ENCODE measurements at regions not wholly inside any gene's neighbourhood (a gene's known extent, or its start where the extent isn't known, plus 50 kb on each side); places are given as distances from the start of the nearest gene placed in this dataset.
"Not testable (repeated sequence)": the region's sequence is repeated elsewhere in the genome, so short reads cannot be mapped to it uniquely, and the experiment has no call there.

DNA sequence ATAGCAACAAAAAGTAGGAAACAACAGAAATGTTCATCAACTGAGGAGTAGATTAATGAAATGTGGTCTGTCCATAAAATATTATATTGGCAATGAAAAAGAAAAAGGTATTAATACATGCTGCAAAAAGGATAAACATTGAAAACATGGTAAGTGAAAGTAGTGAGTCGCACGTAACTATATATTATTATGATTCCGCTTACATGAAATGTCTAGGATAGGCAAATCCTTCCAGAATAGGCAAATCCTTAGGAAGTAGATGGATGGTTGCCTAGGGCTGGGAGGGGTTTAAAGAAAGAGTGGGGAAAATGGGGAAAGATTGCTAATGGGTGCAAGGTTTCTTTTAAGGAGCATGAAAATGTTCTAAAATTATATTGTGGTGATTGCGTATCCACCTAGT, 198.1 kb upstream of the WSB1 start:
- DNase-seq, result not testable (repeated sequence)

DNA sequence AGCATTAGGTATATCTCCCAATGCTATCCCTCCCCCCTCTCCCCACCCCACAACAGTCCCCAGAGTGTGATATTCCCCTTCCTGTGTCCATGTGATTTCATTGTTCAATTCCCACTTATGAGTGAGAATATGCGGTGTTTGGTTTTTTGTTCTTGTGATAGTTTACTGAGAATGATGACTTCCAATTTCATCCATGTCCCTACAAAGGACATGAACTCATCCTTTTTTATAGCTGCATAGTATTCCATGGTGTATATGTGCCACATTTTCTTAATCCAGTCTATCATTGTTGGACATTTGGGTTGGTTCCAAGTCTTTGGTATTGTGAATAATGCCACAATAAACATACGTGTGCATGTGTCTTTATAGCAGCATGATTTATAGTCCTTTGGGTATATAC, 194.6 kb upstream of the WSB1 start:
- DNase-seq, result not testable (repeated sequence)

DNA sequence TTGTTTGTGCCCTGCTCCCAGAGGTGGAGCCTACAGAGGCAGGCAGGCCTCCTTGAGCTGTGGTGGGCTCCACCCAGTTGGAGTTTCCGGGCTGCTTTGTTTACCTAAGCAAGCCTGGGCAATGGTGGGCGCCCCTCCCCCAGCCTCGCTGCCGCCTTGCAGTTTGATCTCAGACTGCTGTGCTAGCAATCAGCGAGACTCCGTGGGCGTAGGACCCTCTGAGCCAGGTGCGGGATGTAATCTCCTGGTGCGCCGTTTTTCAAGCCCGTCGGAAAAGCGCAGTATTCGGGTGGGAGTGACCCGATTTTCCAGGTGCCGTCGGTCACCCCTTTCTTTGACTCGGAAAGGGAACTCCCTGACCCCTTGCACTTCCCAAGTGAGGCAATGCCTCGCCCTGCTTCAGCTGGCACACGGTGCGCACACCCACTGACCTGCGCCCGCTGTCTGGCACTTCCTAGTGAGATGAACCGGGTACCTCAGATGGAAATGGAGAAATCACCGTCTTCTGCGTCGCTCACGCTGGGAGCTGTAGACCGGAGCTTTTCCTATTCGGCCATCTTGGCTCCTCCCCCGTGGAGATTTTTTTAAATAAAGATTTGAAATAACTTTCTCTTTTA, 189.2 kb upstream of the WSB1 start:
- not testable (repeated sequence) for DNase-seq

DNA sequence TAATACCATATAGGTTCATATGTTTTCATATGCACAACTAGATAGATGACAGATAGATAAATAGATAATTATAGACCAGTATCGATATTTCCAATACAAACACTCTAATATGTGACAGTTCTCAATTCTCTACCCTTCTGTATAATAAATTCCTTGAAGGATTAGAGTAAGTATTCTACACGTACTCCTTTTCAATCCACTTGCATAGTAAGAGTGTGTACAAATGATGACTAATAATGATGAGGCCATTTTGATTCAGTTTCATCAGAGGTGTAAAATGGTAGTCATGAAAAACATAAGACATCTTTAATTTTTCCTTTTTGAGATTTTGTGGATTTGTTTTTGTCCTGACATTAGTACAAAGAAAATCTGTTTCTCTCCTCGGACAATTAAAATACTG, 188.3 kb upstream of the WSB1 start:
- DNase-seq, result no peak

DNA sequence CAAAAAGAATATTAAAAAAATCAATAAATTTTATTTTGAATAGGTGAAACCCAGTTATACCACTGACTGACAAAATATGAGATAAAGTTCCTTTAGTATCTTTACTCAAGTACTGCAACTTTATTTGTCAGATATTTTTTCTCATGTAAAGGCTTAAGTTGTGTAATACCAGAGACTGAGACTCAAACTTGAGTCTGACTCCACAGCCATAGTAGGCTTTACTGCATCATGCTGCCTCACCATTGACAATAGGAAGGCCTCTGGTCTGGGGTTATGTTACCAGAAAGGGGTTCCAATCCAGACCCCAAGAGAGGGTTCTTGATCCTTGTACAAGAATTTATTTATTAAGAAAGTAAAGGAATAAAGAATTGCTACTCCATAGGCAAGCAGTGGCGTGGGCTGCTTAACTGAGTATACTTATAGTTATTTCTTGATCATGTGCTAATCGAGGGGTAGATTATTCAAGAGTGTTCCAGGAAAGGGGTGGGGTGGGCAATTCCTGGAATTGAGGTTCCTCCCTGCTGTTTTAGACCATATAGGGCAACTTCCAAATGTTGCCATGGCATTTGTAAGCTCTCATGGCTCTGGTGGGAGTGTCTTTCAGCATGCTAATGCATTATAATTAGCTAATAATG, 187.4 kb upstream of the WSB1 start:
- no peak for DNase-seq

DNA sequence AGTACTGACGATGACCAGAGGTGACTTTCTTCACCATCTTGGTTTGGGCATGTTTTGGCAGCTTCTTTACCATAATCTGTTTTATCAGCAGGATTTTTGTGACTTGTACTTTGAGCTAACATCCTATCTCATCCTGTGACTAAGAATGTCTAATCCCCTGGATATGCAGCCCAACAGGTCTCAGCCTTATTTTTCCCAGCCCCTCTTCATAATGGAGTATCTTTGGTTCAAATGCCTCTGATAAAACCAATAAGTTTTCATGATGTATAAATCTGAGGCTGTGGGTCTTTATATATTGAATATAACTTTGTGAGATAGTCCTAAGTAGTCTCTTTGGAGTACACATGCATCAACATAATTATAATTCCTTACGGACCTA, 186.9 kb upstream of the WSB1 start:
- DNase-seq, result no peak

DNA sequence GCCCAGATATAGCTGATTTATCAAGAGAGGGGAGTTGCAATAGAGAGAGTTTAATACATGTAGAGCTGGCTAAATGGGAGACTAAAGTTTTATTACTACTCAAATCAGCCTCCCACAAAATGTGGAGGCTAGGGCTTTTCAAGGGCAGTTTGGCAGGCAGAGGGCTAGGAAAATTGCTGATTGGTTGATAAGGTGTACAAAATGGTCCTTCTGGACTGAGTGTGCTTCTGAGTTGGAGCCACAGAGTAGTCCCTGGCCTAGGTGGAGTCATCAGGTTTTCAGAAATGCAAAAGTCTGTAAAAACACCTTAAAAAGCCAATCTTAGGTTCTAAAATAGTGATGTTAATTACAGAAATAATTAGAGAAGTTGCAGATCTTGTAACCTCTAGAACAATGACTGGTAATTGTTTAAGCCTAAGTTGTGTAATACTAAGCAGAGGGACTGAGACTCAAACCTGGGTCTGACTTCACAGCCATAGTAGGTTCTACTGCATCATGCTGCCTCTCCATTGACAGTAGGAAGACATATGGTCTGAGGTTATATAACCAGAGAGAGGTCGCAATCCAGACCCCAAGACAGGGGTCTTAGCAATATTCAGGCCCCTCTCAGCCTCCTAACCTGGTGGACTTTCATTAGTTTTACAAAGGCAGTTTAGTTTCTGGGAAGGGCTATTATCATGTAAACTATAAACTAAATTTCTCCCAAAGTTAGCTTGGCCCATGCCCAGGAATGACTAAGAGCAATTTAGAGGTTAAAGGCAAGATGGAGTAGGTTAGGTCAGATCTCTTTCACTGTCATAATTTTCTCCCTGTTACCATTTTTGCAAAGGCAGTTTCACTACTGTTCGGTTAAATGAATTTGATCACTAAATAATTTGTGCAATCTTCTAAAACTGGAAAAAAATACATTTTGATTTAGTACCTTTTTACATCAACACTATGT, 186.3 kb upstream of the WSB1 start:
- DNase-seq, result not testable (repeated sequence)

DNA sequence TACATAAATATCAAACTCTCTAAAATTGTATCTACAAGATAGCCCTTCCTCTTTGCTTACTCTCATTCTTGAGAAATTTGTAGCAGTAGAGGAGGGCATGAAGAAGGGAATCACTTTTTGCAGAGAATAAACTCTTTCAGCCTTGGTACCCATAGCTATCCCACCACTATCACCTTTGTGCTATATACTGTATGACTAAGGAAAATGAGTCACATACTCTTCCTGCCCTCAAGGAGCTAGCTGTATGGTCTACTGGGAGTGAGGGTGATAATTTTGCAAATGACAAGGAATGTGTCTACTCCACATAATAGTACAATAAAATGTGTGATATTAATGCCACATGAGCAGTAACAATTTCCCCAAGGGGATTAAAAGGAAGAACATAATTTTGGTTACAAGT, 184.6 kb upstream of the WSB1 start:
- DNase-seq, result no peak

DNA sequence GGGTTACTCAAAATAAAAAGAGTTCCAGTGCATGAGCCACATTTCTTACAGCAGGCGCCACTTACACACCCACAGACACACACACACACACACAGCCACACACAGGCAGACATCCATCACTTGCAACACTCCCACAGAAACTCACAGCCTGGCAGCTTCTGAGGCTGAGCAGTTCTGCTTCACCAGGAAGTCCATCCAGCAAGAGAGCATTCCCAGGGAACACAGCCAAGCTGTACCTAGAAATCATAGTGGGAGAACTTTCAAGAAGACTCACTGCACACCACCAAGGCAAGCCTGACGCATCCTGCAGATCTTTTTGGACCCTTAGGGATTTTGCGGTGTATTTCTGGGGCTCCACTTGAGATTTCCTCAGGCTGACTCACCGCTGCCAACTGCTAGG, 140.9 kb upstream of the WSB1 start:
- DNase-seq, result no peak

DNA sequence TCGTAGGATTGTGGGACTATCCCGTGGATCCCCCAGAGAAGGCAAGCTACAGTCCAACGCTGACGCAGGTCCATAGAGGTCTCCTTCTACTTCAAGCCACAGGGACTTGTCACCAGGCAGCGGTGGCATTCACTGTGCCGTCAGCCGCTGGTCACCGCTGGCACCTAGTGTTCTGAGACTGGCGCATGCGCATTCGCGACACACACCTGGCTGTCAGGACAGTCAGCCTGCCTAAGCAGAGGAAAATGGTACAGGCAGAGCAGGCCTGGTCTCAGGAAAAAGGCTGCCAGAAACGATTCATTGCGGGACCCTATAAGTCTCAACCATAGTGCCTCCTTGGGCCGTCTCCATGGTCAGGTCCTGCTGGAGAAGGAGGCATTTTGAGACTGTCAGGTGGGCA, 138.0 kb upstream of the WSB1 start:
- no peak for DNase-seq

DNA sequence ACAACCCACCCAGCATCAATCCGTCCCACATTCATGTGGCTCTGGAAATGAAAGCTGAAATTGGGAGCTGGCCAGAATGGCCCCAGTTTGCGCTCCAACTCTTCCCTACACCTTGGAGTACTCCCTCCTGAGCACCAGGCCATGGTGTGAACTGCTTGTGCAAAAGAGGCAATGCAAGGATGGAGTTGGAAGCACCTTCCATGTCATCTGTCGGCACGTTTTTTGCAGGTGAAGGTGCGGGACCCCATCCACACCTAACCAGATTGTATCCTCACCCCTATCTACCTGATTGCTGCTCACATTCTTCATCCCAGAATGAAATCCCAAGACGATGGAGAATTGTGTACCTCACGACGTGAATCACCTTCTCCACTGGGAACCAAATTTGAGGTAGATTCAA, 136.6 kb upstream of the WSB1 start:
- no peak for DNase-seq

DNA sequence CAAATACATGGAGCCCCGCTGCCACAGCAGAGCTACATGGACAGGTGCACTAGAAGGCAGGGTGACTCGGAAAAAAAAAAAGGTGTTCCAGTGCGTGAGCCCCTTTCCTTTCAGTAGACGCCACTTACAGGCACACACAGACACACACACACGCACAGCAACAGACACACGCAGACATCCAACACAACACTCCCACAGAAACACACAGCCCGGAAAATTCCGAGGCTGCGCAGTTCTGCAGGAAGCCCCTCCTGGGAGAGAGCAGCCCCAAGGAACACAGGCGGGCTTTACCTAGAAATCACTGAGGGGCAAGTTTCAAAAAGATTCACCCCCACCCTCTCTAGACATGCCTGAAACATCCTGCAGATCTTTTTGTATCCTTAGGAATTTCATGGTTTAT, 136.0 kb upstream of the WSB1 start:
- no peak for DNase-seq

DNA sequence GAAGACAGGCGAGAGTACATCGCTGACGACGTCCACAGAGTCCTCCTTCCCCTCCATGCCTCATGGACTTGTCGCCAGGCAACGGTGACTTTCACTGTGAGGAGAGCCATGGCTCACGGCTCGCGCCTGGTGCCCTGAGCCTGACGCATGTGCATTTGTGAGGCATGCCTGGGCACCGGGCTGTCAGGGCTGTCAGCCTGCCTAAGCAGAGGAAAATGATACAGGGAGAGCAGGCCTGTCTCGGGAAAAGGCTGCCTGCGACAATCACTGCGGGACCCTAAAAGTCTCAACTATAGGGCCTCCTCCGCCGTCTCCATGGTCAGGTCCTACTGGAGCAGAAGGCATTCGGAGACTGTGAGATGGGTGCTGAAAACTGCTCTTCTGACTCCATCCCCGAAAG, 135.5 kb upstream of the WSB1 start:
- DNase-seq, result no peak

DNA sequence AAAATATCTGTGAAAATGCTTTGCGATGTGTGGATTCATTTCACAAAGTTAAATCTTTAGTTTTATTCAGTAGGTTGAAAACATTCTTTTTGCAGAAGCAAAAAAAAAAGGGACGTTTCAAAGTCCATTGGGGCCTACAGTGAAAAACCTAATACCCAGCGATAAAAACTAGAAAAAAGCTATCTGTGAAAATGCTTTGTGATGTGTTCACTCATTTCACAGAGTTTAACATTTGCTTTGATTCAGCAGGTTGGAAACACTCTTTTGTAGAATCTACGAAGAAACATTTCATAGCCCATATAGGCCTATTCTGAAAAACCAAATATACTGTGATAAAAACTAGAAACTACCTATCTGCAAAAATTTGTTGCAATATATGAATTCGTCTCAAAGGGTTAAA, 113.6 kb upstream of the WSB1 start:
- DNase-seq, result no peak

DNA sequence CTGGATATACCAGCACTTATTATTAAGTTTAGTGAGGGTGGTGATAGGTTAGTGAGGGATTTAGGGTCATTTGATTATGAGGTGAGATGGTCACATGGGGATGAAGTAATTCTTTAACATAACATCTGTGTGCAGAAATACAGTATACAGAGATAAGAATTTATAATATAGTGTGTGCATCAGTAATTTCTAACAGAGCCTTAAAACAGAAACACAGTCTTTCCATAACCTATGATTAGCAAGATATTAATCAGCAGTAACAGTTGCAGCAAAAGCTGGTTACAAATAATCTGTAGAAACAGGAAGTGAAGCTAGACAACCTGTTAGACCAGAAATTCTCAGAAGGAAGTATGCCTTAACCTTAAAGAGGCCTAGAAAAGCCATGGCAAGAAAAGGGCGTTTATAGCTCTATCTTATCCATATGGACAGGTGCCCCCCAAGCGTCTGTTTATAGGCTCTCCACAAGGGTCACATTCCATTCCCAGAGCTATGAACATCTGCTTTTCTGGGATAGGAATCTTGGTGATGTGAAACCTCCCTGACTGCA, 112.5 kb upstream of the WSB1 start:
- DNase-seq, result not testable (repeated sequence)

DNA sequence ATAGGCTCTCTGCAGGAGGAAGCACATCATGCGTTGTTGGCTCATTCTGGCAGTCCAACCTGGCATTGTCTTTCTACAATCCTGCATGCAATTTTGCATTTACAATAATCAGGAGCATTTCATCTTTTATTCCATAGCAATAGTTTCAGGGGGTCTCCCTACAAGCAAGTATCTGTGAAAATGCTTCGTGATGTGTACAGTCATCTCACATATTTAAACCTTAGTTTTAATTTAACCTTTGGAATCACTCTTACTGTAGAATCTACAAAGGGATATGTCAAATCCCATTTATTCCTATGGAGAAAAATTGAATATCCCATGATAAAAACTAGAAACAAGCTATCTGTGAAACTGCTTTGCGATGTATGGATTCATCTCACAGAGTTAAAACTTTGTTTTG, 112.0 kb upstream of the WSB1 start:
- DNase-seq, result no peak

DNA sequence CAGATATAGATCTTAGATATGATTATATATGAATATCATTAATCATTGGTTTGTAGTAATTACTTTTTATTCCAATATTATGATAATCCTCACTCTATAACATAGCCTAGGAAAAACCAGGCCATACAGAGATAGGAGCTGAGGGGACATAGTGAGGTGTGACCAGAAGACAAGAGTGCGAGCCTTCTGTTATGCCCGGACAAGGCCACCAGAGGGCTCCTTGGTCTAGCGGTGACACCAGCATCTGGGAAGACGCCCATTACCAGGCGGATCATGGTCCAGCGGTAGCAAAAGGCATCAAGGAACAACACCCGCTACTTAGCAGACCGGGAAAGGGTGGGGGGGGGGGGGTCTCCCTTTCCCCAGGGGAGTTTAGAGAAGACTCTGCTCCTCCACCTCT, 96.4 kb upstream of the WSB1 start:
- DNase-seq, result not testable (repeated sequence)

DNA sequence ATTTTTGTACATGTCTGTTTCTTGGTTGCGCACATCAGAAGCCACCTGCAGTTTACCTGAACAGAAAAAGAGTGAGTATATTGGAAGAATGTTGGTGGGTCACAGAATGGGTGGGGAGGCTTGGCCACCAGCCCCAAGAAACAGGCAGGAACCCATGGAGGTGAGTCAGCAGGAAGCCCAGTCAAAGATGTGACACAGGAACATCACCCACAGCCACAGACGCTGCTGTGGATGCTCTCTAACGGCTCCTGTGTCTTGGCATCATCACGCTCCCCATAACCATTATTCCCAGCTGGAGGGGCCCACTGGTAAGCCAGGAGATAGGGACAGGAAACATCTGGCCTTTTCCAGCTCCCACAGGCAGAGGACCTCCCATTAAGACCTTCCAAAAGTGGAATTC, 94.0 kb upstream of the WSB1 start:
- DNase-seq, result no peak

DNA sequence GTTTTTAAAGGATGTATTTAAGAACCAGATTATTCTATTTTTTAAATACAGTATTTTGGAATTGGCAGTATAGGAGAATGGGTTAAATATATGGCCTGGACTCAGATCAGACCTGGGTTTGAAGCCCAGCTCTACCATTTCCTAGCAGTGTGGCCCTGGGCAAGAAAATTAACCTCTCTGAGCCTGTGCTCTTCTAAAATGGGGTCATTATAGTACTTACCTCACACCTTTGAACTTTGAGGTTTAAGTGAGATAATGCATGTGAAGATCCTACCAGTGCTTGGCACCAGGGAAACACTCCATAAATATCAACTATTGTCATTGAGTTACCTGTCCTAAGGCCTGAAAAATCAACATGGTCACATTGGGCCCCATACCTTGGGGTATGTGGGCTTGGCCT, 93.4 kb upstream of the WSB1 start:
- no peak for DNase-seq

DNA sequence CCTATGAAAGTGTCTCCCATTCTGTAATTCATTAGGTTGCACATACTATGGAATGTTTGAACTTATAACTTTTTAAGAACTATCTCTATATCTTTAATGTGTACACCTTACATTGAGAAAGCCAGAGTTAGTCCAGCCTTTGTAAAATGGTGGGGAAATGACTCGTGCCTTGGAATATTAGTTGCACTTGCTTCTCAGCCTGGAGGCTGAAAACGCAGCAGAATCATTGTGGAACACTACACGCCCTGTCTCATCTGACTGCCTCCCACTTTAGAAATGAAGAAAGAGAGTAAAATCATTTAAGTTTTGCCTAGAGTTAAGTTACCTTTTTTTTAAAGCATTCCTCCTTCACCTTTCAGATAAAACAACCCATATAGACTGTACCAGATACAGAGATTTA, 90.7 kb upstream of the WSB1 start:
- DNase-seq, result no peak

DNA sequence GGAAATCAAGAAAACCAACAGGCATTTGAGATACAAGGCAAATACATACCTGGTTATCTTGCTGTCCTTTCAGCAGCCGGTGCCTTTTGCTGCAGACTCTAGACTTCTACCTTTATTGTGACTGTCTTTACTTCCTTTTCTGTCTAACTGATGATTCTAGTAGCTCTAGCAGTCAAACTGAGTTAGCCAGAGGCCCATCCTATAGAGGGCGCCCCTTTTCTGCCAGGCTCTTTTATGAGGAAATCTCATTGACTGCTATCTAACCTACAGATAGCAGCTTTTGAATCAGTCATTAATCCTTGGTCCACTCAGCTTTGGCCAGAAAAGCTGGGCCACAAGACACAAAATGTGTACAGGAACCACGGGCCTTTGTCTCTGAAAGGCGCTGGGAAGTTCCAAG, 87.5 kb upstream of the WSB1 start:
- no peak for DNase-seq

DNA sequence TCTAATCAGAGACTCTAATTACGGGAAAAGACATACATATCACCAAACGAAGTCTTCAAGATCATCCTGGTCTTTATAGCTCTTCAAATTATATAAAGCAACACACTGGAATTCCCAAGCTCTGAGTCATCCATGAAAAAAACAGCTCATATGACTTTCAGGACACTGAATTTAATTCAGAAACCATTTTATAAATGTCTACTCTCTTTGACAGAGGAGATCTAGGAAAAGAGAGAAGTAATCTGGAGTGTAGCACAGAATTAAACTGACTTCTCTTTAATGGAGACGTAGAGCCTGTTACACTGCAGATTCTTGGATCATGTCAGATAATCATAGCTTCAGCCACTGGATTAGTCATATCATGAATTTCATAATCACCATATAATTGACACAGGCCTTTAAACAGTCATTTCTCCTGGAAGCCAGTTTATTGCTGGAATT, 86.8 kb upstream of the WSB1 start:
- no peak for DNase-seq

DNA sequence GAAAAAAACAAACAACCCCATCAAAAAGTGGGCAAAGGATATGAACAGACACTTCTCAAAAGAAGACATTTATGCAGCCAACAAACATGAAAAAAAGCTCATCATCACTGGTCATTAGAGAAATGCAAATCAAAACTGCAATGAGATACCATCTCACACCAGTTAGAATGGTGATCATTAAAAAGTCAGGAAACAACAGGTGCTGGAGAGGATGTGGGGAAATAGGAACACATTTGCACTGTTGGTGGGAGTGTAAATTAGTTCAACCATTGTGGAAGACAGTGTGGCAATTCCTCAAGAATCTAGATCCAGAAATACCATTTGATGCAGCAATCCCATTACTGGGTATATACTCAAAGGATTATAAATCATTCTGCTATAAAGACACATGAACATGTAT, 85.5 kb upstream of the WSB1 start:
- not testable (repeated sequence) for DNase-seq

DNA sequence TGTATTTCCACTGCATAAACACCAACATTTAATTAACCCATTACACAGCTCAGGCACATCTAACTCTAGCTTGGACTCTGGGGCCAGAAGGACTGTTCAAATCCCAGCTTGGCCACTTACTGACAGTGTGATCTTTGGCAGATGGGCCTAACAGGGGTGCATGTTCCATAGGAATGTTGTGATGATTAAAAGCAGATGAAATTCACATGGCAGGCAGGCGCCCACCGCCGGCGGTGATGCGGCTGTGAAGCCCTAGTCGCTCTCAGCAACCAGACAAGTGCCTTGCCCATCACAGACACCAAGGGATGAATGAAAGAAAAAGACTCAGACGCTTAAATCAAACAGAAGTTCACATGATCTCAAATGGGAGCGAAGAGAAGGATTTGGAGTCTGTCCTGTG, 84.6 kb upstream of the WSB1 start:
- no peak for DNase-seq

Data from effector CD8-positive, alpha-beta T cell (primary cell).